Trophoblast cell (in vitro differentiated cells and primary cell): ENCODE measurements at regions not wholly inside any gene's neighbourhood (a gene's known extent, or its start where the extent isn't known, plus 50 kb on each side); places are given as distances from the start of the nearest gene placed in this dataset.
"Not testable (repeated sequence)": the region's sequence is repeated elsewhere in the genome, so short reads cannot be mapped to it uniquely, and the experiment has no call there.

ENCODE experiments used
- DNase-seq, 2 donors: peaks; one replicate each; pipeline ENCODE4 v3.0.0-alpha.2; 2016
- H2AFZ ChIP-seq: 2 replicates; pipeline ENCODE4 v1.6.1; 2013; ENCODE audit warnings: low read length, moderate library complexity, mild to moderate bottlenecking; ENCODE audit not compliant: insufficient read depth, poor library complexity
- H2AK5ac ChIP-seq: 2 replicates; pipeline ENCODE4 v1.6.1; 2013; ENCODE audit warnings: mild to moderate bottlenecking, low read length
- H2BK120ac ChIP-seq: 2 replicates; pipeline ENCODE4 v1.6.1; 2013; ENCODE audit warnings: low read length, mild to moderate bottlenecking, moderate library complexity; ENCODE audit not compliant: insufficient read depth, poor library complexity
- H2BK12ac ChIP-seq: 2 replicates; pipeline ENCODE4 v1.6.1; 2013; ENCODE audit warnings: mild to moderate bottlenecking, low read length, moderate library complexity
- H2BK5ac ChIP-seq: 2 replicates; pipeline ENCODE4 v1.6.1; 2013; ENCODE audit warnings: low read length, low read depth, moderate library complexity, mild to moderate bottlenecking; ENCODE audit not compliant: poor library complexity
- H3K14ac ChIP-seq: 2 replicates; pipeline ENCODE4 v1.6.1; 2013; ENCODE audit warnings: mild to moderate bottlenecking, low read length
- H3K18ac ChIP-seq: 2 replicates; pipeline ENCODE4 v1.6.1; 2013; ENCODE audit warnings: mild to moderate bottlenecking, low read length
- H3K23ac ChIP-seq: 2 replicates; pipeline ENCODE4 v1.6.1; 2013; ENCODE audit warnings: low read length
- H3K27ac ChIP-seq: 2 replicates; pipeline ENCODE4 v1.5.1; 2013; ENCODE audit warnings: low read depth, mild to moderate bottlenecking, inconsistent platforms, low read length, moderate library complexity
- H3K27me3 ChIP-seq: 2 replicates; pipeline ENCODE4 v1.6.1; 2013; ENCODE audit warnings: inconsistent platforms, mild to moderate bottlenecking, low read length, moderate library complexity; ENCODE audit not compliant: insufficient read depth
- H3K36me3 ChIP-seq, 2 experiments: 1 replicate in 1 of 2; 2 replicates in 1 of 2; pipeline ENCODE4 v1.6.1; 2013; ENCODE audit warnings: low read length in 2 of 2, mild to moderate bottlenecking in 2 of 2, moderate library complexity in 1 of 2; ENCODE audit not compliant: insufficient read depth in 2 of 2, control insufficient read depth in 1 of 2
- H3K4ac ChIP-seq: 2 replicates; pipeline ENCODE4 v1.6.1; 2013; ENCODE audit warnings: low read depth, mild to moderate bottlenecking, low read length, moderate library complexity
- H3K4me1 ChIP-seq, 2 experiments: 1 replicate in 1 of 2; 2 replicates in 1 of 2; pipeline ENCODE4 v1.6.1; 2013; ENCODE audit warnings: low read length in 2 of 2, mild to moderate bottlenecking in 2 of 2, moderate library complexity in 1 of 2; ENCODE audit not compliant: insufficient read depth in 2 of 2, control insufficient read depth in 1 of 2
- H3K4me2 ChIP-seq: 2 replicates; pipeline ENCODE4 v1.6.1; 2013; ENCODE audit warnings: inconsistent platforms, mild to moderate bottlenecking, low read length, moderate library complexity
- H3K4me3 ChIP-seq: 2 replicates; pipeline ENCODE4 v1.5.1; 2013; ENCODE audit warnings: mild to moderate bottlenecking, low read depth, low read length, inconsistent platforms
- H3K79me1 ChIP-seq: one replicate; pipeline ENCODE4 v1.6.1; 2013; ENCODE audit warnings: low read length
- H3K79me2 ChIP-seq: 2 replicates; pipeline ENCODE4 v1.6.1; 2013; ENCODE audit warnings: low read length, mild to moderate bottlenecking; ENCODE audit not compliant: control insufficient read depth, insufficient read depth, poor library complexity
- H3K9ac ChIP-seq: 2 replicates; pipeline ENCODE4 v1.6.1; 2013; ENCODE audit warnings: mild to moderate bottlenecking, low read length
- H3K9me3 ChIP-seq: 2 replicates; pipeline ENCODE4 v1.6.1; 2013; ENCODE audit warnings: low read depth, mild to moderate bottlenecking, control low read depth, inconsistent platforms, low read length; ENCODE audit not compliant: insufficient read depth
- H4K12ac ChIP-seq: 2 replicates; pipeline ENCODE4 v1.6.1; 2013; ENCODE audit warnings: low read depth, mild to moderate bottlenecking, low read length, moderate library complexity
- H4K8ac ChIP-seq: 2 replicates; pipeline ENCODE4 v1.6.1; 2013; ENCODE audit warnings: low read depth, mild to moderate bottlenecking, low read length, moderate library complexity
- H4K91ac ChIP-seq: one replicate; pipeline ENCODE4 v1.6.1; 2013; ENCODE audit warnings: low read depth, mild to moderate bottlenecking, low read length, moderate library complexity
- WGBS: extraction: QIAGEN DNeasy Blood & Tissue Kit; methylation state at CpG from one replicate; pipeline ENCODE4 v1.1.7; 2013; ENCODE audit warnings: missing lambda C conversion rate; ENCODE audit not compliant: insufficient read length, insufficient coverage; ENCODE audit errors: extremely low coverage; 5-methylcytosine and 5-hydroxymethylcytosine counted together

DNA sequence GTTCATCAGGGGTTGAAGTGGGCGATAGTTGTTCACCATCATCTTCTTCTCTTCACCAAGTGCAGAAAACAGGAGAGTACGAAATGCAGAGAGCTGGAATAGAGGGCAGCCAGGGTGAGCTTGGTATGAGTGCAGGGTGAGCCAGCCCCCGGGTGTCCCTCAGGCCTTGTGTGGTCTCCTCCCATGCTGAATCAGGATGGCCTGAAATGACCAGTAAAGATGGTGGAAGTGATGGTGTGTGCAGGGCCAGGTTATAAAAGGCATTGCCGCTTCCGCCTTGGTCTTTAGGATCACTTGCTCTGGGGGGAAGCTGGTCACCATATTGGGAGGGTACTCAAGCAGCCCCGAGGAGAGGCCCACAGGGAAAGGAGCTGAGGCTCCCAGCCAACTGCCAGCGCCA, 66.4 kb upstream of the METTL9 start:
- H3K79me2 ChIP-seq, H2BK12ac ChIP-seq, H4K91ac ChIP-seq, H2BK120ac ChIP-seq, H3K27me3 ChIP-seq, H4K12ac ChIP-seq, H2BK5ac ChIP-seq, H3K27ac ChIP-seq, H3K4me1 ChIP-seq, H3K4me2 ChIP-seq, H3K4me3 ChIP-seq, H3K36me3 ChIP-seq, H3K9me3 ChIP-seq, H3K9ac ChIP-seq, H2AFZ ChIP-seq, H3K23ac ChIP-seq, H3K18ac ChIP-seq, H2AK5ac ChIP-seq, H4K8ac ChIP-seq, H3K14ac ChIP-seq, H3K4ac ChIP-seq, H3K79me1 ChIP-seq, DNase-seq: not testable (repeated sequence)
- no CpG with 5 or more reads among the region's 7 CpGs for WGBS

DNA sequence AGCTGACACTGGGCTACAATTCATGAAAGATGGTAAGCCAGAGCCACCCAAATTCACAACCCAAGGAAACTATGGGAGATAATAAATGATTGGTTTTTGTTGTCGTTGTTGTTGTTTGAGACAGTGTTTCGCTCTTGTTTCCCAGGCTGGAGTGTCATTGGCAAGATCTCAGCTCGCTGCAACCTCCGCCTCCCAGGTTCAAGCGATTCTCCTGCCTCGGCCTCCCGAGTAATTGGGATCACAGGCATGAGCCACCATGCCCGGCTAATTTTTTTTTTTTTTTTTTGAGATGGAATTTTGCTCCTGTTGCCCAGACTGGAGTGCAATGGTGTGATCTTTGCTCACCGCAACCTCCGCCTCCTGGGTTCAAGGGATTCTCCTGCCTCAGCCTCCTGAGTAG, 65.9 kb upstream of the METTL9 start:
- not testable (repeated sequence) for H2AK5ac ChIP-seq, H3K23ac ChIP-seq, H4K12ac ChIP-seq, H4K91ac ChIP-seq, H3K36me3 ChIP-seq, H3K4me2 ChIP-seq, H3K9ac ChIP-seq, H3K4me3 ChIP-seq, H2AFZ ChIP-seq, H4K8ac ChIP-seq, H2BK5ac ChIP-seq, H2BK12ac ChIP-seq, H3K79me1 ChIP-seq, H3K18ac ChIP-seq, H3K79me2 ChIP-seq, DNase-seq, H3K27ac ChIP-seq, H3K4me1 ChIP-seq, H3K9me3 ChIP-seq, H3K27me3 ChIP-seq, H3K14ac ChIP-seq, H2BK120ac ChIP-seq, H3K4ac ChIP-seq
- WGBS = no CpG with 5 or more reads among the region's 10 CpGs

DNA sequence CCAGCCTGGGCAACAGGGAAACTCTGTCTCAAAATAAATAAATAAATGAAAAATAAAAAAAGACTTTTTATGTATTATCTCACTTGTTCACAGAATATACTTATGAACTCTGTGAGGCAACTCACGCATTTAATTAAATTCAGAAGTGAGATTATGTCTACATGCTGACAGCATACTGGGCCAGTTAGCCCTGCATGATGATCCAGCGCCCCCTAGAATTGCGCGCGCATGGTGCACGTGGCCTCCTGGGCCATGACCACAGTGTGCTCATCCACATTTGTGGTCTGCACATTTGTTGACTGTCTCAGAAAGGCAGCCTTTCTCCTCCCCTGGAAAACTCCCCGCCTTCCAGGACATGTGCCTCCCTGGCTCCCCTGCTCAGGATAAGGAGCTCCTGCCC, 64.8 kb upstream of the METTL9 start:
- WGBS = no CpG with 5 or more reads among the region's 7 CpGs
- not testable (repeated sequence) for H2BK12ac ChIP-seq

DNA sequence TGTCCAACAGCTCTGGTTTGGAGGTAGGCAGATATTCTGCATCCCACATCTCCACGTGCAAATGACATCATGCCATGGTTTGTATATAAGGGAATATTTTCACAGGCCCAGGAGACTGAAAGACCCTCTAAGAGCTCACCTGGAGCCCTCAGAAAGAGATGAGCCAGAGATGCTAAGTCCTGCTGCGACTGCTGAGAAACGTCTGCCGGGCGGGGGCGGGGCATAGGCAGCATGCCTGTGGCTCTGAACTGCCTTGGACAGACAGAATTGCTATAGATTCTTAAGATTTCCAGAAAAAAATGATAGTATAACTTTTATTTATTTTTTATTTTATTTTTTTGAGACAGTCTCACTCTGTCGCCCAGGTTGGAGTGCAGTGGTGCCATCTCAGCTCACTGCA, 64.2 kb upstream of the METTL9 start:
- not testable (repeated sequence) for DNase-seq, H2AFZ ChIP-seq
- no CpG with 5 or more reads among the region's 7 CpGs for WGBS

More for the DNA sequence above, 64.8 kb upstream of the METTL9 start:
- not testable (repeated sequence) for H3K79me1 ChIP-seq, H3K18ac ChIP-seq, H3K23ac ChIP-seq, H3K27me3 ChIP-seq, H3K9me3 ChIP-seq, H4K12ac ChIP-seq, H2BK120ac ChIP-seq, H3K4me1 ChIP-seq, H4K8ac ChIP-seq, H3K27ac ChIP-seq, H2AFZ ChIP-seq, H3K4me3 ChIP-seq, H3K79me2 ChIP-seq, H3K14ac ChIP-seq, H2AK5ac ChIP-seq, H3K9ac ChIP-seq, H3K36me3 ChIP-seq, H3K4me2 ChIP-seq, H3K4ac ChIP-seq, H2BK5ac ChIP-seq, H4K91ac ChIP-seq
- peak in 1 of 2 donors; percentile 29 for DNase-seq

More for the DNA sequence above, 64.2 kb upstream of the METTL9 start:
- not testable (repeated sequence) for H3K23ac ChIP-seq, H3K4me2 ChIP-seq, H3K36me3 ChIP-seq, H4K12ac ChIP-seq, H3K27me3 ChIP-seq, H3K27ac ChIP-seq, H3K4me3 ChIP-seq, H4K91ac ChIP-seq, H3K79me1 ChIP-seq, H2BK12ac ChIP-seq, H3K9me3 ChIP-seq, H3K4me1 ChIP-seq, H3K9ac ChIP-seq, H3K18ac ChIP-seq, H3K4ac ChIP-seq, H2AK5ac ChIP-seq, H3K79me2 ChIP-seq, H3K14ac ChIP-seq, H2BK120ac ChIP-seq, H2BK5ac ChIP-seq, H4K8ac ChIP-seq
